Stimulated activated CD8-positive, alpha-beta memory T cell treated with anti-CD3 and anti-CD28 coated beads, Interleukin-4, amount 100 ng/mL, for 1 hour (primary cell): ENCODE measurements at regions not wholly inside any gene's neighbourhood (a gene's known extent, or its start where the extent isn't known, plus 50 kb on each side); places are given as distances from the start of the nearest gene placed in this dataset.
"Not testable (repeated sequence)": the region's sequence is repeated elsewhere in the genome, so short reads cannot be mapped to it uniquely, and the experiment has no call there.

Experiments
- DNase-seq, 2 donors: peaks; one replicate each; pipeline ENCODE4 v3.0.0-alpha.2; 2020; ENCODE audit warnings: low read depth in 2 of 2, low spot score in 1 of 2

- no peak for DNase-seq
These were observed 201.1 kb downstream of the SMAD2 start for GRCh38 chr18:47729356-47729755.

- no peak for DNase-seq
These were observed 201.5 kb downstream of the SMAD2 start for GRCh38 chr18:47728921-47729320.

- DNase-seq = no peak
These were observed 203.1 kb downstream of the SMAD2 start for GRCh38 chr18:47727409-47727808.

DNA sequence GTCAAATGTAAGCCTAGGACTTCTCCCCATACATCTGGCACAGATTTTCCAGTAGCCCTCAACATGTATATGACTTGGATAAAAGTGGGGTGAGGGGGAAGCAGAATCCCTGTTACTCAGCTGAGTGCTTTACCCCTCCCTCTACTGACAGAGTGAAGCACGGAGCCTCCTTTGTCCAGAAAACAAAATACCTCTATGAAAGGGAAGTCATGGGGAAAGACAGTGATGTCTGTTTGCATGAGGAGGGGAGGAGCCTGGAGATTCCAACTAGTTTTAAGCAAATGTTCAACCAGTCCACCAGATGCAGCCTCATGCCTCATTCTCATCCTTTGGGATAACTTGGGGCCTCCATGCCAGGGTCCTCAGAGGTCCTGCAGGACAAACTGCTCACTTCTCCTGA, 203.9 kb downstream of the SMAD2 start:
- no peak for DNase-seq

- DNase-seq = no peak
These were observed 204.8 kb downstream of the SMAD2 start for GRCh38 chr18:47725656-47726055.

DNA sequence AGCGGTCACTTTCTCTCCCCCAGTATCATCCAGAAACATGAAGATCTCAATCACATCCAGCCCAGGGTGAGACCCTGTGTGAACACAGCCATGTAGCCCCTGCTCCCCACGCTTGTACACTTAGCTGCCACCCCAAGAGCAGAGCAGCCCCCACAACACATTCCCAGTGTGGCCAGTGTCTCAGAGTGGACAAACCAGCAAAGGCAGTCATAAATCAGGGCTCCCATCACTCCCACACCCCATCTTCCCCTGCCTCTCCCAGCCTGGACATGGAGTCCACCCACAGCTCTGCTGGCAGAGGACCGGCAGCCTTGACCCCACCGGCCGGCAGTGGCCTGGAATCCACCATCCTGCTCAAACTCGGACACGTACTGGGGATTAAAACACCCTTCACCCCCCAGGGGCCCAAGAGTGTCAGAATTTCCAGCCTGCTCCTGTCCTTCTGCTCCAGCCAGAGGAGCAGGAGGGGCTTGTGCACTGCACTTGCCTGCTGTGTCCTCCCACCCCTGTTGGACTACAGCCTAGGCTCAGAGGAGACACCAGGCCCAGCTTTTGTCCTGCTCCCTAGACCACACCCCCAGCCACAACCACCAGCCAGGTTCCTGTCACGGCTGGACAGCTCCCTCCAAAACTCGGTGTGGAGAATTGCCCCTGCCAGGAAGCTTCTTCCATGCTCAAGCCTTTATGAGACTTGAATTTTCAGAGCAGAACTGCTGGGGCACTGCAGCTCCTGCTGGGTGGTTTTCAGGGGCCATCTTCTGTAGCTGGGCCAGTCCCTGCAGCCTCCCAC, 206.1 kb downstream of the SMAD2 start:
- DNase-seq = no peak

DNA sequence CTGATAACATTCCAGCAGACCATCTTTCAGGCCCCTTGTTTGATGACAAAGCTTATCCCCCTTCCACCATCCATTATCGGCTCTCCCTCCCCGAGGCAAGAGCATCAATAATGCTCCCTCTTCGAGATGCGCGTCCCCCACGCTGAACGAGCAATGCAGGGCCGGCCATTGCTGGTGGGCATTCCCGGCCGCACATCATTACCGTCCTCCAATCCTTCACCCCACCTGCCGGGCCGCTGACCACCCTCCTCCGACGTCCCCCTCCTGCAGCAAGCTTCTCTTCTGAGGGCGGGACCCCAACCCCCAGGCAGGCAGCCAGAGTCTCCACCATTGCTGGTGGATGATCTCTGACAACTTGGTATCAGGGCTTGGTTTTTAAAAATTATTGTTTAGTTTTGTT, 208.6 kb downstream of the SMAD2 start:
- DNase-seq = no peak

- DNase-seq = no peak
These were observed 209.7 kb downstream of the SMAD2 start for GRCh38 chr18:47720741-47721140.

DNA sequence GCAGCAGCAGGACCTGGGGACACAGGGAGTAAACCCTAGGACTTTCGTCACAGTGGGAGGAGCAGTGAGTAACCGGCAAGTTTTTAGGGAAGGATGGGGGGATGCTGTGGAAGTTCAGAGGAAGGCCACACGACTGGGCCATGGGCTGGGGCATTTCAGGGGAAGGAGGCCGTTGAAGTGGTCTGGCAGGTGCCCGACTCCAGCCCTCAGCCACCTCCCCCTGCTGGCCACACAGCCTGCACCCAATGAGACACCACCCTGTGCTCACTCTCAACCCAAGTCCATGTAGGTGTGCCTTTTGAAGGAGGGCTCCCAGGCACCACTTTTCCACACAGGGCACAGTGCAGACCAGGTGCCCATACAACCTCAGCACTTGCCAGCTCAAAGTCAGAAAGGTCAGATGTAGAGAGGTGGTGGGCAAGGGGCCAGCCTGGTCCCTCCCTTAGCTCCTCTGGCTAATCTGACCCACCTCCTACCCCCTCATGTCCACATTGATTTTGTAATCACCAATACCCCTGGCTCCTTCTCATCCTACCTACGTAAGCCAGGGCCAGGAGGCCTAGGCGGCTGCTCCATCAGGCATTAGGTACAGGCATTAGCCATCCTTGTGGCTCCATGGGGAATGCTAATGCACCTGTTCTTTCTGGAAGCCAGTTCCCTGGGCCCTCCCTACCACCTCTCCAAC, 211.2 kb downstream of the SMAD2 start:
- DNase-seq = no peak

DNA sequence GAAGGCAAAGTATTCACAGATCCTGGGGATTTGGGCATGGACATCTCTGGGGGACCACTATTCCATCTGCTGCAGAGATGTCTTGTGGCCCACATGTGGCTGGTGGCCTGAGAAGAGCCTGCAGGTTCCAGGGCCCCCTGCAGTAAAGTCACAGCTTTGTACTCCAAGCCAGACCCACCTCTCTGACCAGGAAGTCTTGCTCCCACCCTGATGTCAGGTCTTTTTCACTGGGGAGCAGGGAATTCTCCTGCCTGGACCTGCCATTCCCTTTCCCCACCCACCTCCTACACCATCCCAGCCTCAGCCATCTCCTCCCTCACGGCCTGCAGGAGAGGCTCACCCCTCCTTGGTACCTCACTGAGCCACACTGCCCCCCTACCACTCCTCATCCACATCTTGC, 211.8 kb downstream of the SMAD2 start:
- DNase-seq = no peak

GRCh38 chr18:47717257-47717656, 213.2 kb downstream of the SMAD2 start:
- DNase-seq = no peak

DNA sequence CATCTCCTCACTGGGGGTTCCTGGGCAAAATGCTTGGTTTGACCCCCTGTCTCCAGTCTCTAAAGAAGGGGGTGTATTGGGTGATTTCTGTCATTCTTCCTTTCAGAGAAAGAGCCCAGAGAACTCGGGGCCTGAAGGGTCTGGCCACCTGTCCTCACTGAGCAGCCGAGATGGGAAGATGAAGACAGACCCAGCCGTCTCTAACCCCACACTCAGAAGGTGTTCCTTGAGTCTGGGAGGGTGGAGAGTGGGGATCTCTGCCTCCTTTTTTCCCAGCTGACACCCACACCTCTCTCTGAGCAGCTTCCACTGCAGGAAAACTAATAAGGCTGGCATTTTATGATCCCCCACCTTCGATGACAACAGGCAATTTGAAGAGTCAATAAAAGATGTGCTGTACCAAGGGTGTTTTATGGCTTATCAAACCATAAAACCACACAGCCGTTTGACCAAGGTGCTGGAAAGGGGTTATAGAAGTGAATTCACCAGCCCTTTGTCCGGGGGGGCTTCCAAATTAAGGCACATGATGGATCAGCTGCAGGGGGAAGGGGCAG, 213.8 kb downstream of the SMAD2 start:
- no peak for DNase-seq

- no peak for DNase-seq
These were observed 220.0 kb downstream of the SMAD2 start for GRCh38 chr18:47710451-47710850.

- DNase-seq = no peak
These were observed 220.9 kb downstream of the SMAD2 start for GRCh38 chr18:47709556-47709955.

- no peak for DNase-seq
These were observed 222.3 kb downstream of the SMAD2 start for GRCh38 chr18:47708206-47708605.

- DNase-seq = no peak
These were observed 229.3 kb downstream of the SMAD2 start for GRCh38 chr18:47701134-47701533.

DNA sequence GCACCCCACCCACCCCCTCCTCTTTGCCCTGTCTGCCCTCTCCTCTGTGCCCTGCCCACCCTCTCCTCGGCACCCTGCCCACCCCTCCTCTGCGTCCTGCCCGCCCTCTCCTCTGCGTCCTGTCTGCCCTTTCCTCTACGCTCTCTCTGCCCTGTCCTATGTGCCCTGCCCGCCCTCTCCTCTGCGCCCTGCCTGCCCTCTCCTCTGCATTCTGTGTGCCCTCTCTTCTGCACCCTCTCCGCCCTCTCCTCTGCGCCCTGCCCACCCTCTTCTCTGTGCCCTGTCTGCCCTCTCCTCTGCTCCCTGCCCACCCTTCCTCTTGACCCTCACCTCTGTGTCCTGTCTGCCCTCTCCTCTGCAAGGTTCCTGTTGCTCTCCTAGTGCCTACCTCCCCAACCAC, 233.6 kb downstream of the SMAD2 start:
- DNase-seq = no peak

DNA sequence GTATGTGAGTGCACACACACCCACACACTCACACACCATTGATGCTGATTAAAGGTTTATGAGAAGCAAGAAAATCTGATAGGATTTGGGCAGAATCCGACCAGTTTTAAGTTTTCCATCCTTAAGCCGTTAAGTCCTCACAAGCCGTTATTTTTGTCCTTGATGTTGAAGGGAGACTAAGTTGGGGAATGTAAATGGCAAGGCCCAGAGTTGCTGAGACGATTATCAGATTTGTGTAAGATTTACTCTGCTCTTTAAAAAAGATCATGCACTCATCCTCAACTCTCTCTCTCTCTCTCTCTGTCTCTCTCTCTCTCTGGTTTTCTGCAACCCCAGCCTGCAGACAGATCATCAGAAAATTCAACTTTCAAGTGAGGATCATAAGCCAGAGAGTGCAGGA, 238.8 kb downstream of the SMAD2 start:
- no peak for DNase-seq

DNA sequence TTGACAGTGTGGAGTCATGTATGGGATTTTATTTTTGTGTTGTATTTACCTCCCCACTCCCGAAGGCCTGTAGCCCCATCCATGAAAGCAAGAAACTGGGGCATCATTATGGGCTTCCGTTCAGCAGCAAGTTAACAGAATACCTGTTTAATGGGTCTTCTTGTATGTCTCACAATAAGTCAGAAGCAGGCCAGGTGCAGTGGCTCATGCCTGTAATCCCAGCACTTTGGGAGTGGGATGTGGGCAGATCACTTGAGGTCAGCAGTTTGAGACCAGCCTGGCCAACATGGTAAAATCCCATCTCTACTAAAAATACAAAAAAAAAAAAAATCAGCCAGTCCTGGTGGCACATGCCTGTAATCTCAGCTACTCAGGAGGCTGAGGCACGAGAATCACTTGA, 239.7 kb downstream of the SMAD2 start:
- DNase-seq = not testable (repeated sequence)

GRCh38 chr18:47689371-47689770, 241.1 kb downstream of the SMAD2 start:
- no peak for DNase-seq

- DNase-seq = no peak
These were observed 243.7 kb downstream of the SMAD2 start for GRCh38 chr18:47686806-47687205.

- no peak for DNase-seq
These were observed 246.7 kb downstream of the SMAD2 start for GRCh38 chr18:47683774-47684173.
